WTC11 (cell line): ENCODE measurements at regions not wholly inside any gene's neighbourhood (a gene's known extent, or its start where the extent isn't known, plus 50 kb on each side); places are given as distances from the start of the nearest gene placed in this dataset.

ENCODE experiments used
- ATAC-seq: fragments of 200-7000 bp; cut with Tn5 transposase; 2 replicates; pipeline ENCODE4 v1.10.0; 2021; ENCODE audit warnings: mild to moderate bottlenecking, moderate library complexity
- CTCF ChIA-PET: fragments of 300-600 bp; sonication (Branson Sonifier 250); formaldehyde crosslinking; loops from one replicate; lab custom pipeline; 2021; ENCODE audit warnings: antibody characterized with exemption; lab: Charles Lee
- POLR2A ChIA-PET: fragments of 350-600 bp; sonication (Branson Sonifier 250); formaldehyde crosslinking; loops from one replicate; lab custom pipeline; 2021; ENCODE audit warnings: antibody characterized with exemption; lab: Charles Lee
- DNase-seq: peaks from one replicate; pipeline ENCODE4 v3.0.0; 2021; ENCODE audit warnings: low spot score
- H3K27ac Mint-ChIP-seq: 2 replicates; pipeline ENCODE4 v1.8.0; 2021; ENCODE audit warnings: mixed read lengths
- H3K27me3 Mint-ChIP-seq: 2 replicates; pipeline ENCODE4 v1.8.0; 2021; ENCODE audit warnings: low read depth, mild to moderate bottlenecking, moderate library complexity, mixed read lengths
- H3K36me3 Mint-ChIP-seq: 2 replicates; pipeline ENCODE4 v1.8.0; 2021; ENCODE audit warnings: mixed read lengths
- H3K4me1 Mint-ChIP-seq: 2 replicates; pipeline ENCODE4 v1.8.0; 2022; ENCODE audit warnings: mixed read lengths
- H3K4me3 Mint-ChIP-seq: 2 replicates; pipeline ENCODE4 v1.8.0; 2021; ENCODE audit warnings: mild to moderate bottlenecking, moderate library complexity, mixed read lengths
- H3K9me3 Mint-ChIP-seq: 2 replicates; pipeline ENCODE4 v1.8.0; 2021; ENCODE audit warnings: mixed read lengths
- AR ChIP-seq: fragments of 250-450 bp; sonication (Bioruptor Pico); IDR thresholded peaks from 2 replicates; pipeline ENCODE4 v1.9.0; 2021; ENCODE audit warnings: mild to moderate bottlenecking
- CDX4 ChIP-seq: fragments of 250-450 bp; sonication (Bioruptor Pico); IDR thresholded peaks from 2 replicates; pipeline ENCODE4 v1.9.0; 2021; ENCODE audit warnings: moderate library complexity, mild to moderate bottlenecking, inconsistent platforms, borderline replicate concordance
- E2F4 ChIP-seq: sonication (generic); formaldehyde crosslinking; IDR thresholded peaks from 2 replicates; pipeline ENCODE4 v1.8.1; 2022; ENCODE audit warnings: low read depth, mild to moderate bottlenecking, moderate library complexity, missing genetic modification reagents, borderline replicate concordance
- ELF4 ChIP-seq: sonication (generic); formaldehyde crosslinking; IDR thresholded peaks from 2 replicates; pipeline ENCODE4 v1.8.1; 2022; ENCODE audit warnings: low read depth, mild to moderate bottlenecking, moderate library complexity, missing genetic modification reagents
- ERG ChIP-seq: fragments of 250-450 bp; sonication (Bioruptor Pico); IDR thresholded peaks from 2 replicates; pipeline ENCODE4 v1.8.0; 2021; ENCODE audit warnings: mild to moderate bottlenecking
- FOXP1 ChIP-seq: sonication (generic); formaldehyde crosslinking; IDR thresholded peaks from 2 replicates; pipeline ENCODE4 v1.8.0; 2022; ENCODE audit warnings: missing genetic modification reagents, mild to moderate bottlenecking, moderate library complexity, borderline replicate concordance
- HMGXB4 ChIP-seq: sonication (generic); formaldehyde crosslinking; IDR thresholded peaks from 2 replicates; pipeline ENCODE4 v1.8.1; 2023; ENCODE audit warnings: mild to moderate bottlenecking, moderate library complexity, missing genetic modification reagents
- IRF2 ChIP-seq: sonication (generic); formaldehyde crosslinking; IDR thresholded peaks from 2 replicates; pipeline ENCODE4 v1.8.0; 2022; ENCODE audit warnings: low read depth, missing genetic modification reagents, borderline replicate concordance
- MXD4 ChIP-seq: fragments of 250-450 bp; sonication (Bioruptor Pico); IDR thresholded peaks from 2 replicates; pipeline ENCODE4 v1.8.0; 2021; ENCODE audit warnings: mild to moderate bottlenecking, moderate library complexity, borderline replicate concordance
- PRRX2 ChIP-seq: fragments of 250-450 bp; sonication (Bioruptor Pico); IDR thresholded peaks from 2 replicates; pipeline ENCODE4 v1.8.0; 2021; ENCODE audit warnings: mild to moderate bottlenecking
- RORB ChIP-seq: fragments of 250-450 bp; sonication (Bioruptor Pico); IDR thresholded peaks from 2 replicates; pipeline ENCODE4 v1.9.0; 2021; ENCODE audit warnings: mild to moderate bottlenecking
- SMAD3 ChIP-seq: sonication (generic); formaldehyde crosslinking; IDR thresholded peaks from 2 replicates; pipeline ENCODE4 v1.8.0; 2022; ENCODE audit warnings: missing genetic modification reagents, mild to moderate bottlenecking, borderline replicate concordance
- STAT6 ChIP-seq: sonication (generic); formaldehyde crosslinking; conservative IDR thresholded peaks from 2 replicates; pipeline ENCODE4 v1.8.1; 2023; ENCODE audit warnings: mild to moderate bottlenecking, low read depth, missing genetic modification reagents, moderate library complexity
- ZNF219 ChIP-seq: sonication (generic); formaldehyde crosslinking; IDR thresholded peaks from 2 replicates; pipeline ENCODE4 v1.8.0; 2023; ENCODE audit warnings: missing genetic modification reagents, mild to moderate bottlenecking, borderline replicate concordance
- ZNF232 ChIP-seq: sonication (generic); formaldehyde crosslinking; IDR thresholded peaks from 2 replicates; pipeline ENCODE4 v1.8.0; 2022; ENCODE audit warnings: mild to moderate bottlenecking, missing genetic modification reagents
- ZNF396 ChIP-seq: fragments of 250-450 bp; sonication (Bioruptor Pico); IDR thresholded peaks from 2 replicates; pipeline ENCODE4 v1.8.0; 2021; ENCODE audit warnings: mild to moderate bottlenecking, moderate library complexity, borderline replicate concordance
- ZNF425 ChIP-seq: fragments of 250-450 bp; sonication (Bioruptor Pico); conservative IDR thresholded peaks from 2 replicates; pipeline ENCODE4 v1.9.0; 2021; ENCODE audit warnings: mild to moderate bottlenecking
- TF ChIP-seq, protein P1 (sequence below): sonication (generic); formaldehyde crosslinking; IDR thresholded peaks from 2 replicates; pipeline ENCODE4 v1.8.0; 2022; ENCODE audit warnings: mild to moderate bottlenecking, missing genetic modification reagents

GRCh38 chr1:30488324-30488913 lies 235.0 kb downstream of the MATN1 start (continued):
- TF ChIP-seq RORB (CRISPR knock-in tag) (no peak), ZNF219 (no peak), STAT6 (CRISPR knock-in tag) (no peak), E2F4 (CRISPR knock-in tag) (no peak), AR (CRISPR knock-in tag) (no peak), PRRX2 (no peak), IRF2 (CRISPR knock-in tag) (no peak), ZNF232 (CRISPR knock-in tag) (no peak), ZNF425 (CRISPR knock-in tag) (no peak), FOXP1 (CRISPR knock-in tag) (no peak)
- TF ChIP-seq, all 79 proteins: peak for 0

- DNase-seq (no peak), ATAC-seq (no peak)
- peaks cover 37% of the 10 kb centered on the region for H3K9me3 Mint-ChIP-seq
- CTCF ChIA-PET, result interaction anchor here (0.6 kb wide), 1 partner anchor 1478 kb away, joined by 3 read pairs; no protein-coding TSS in a partner anchor
- H3K4me3 Mint-ChIP-seq, result no peak overlapping the region
- POLR2A ChIA-PET, result no interaction called here
- no peak overlapping the region for H3K27ac Mint-ChIP-seq
- no peaks in the 10 kb centered on the region for H3K4me1 Mint-ChIP-seq
- H3K27me3 Mint-ChIP-seq, result no peaks in the 10 kb centered on the region; the same call in 1 of the 2 replicates
- peaks cover 9% of the 10 kb centered on the region for H3K36me3 Mint-ChIP-seq
- TF ChIP-seq FOXP1 (CRISPR knock-in tag), result no peak
- no peak for TF ChIP-seq ERG (CRISPR knock-in tag)
- no peak for TF ChIP-seq HMGXB4 (CRISPR knock-in tag)
- TF ChIP-seq MXD4, result no peak
- no peak for TF ChIP-seq STAT6 (CRISPR knock-in tag)
- TF ChIP-seq CDX4 (CRISPR knock-in tag), result no peak
- no peak for TF ChIP-seq SMAD3 (CRISPR knock-in tag)
- no peak for TF ChIP-seq ZNF396 (CRISPR knock-in tag)
- no peak for TF ChIP-seq ELF4 (CRISPR knock-in tag)
- TF ChIP-seq, protein P1, sequence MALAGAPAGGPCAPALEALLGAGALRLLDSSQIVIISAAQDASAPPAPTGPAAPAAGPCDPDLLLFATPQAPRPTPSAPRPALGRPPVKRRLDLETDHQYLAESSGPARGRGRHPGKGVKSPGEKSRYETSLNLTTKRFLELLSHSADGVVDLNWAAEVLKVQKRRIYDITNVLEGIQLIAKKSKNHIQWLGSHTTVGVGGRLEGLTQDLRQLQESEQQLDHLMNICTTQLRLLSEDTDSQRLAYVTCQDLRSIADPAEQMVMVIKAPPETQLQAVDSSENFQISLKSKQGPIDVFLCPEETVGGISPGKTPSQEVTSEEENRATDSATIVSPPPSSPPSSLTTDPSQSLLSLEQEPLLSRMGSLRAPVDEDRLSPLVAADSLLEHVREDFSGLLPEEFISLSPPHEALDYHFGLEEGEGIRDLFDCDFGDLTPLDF (CRISPR knock-in tag), result no peak
Measured at GRCh38 chr1:30487042-30487441, 236.3 kb downstream of the MATN1 start.
